ENCODE measurements at regions not wholly inside any gene's neighbourhood (a gene's known extent, or its start where the extent isn't known, plus 50 kb on each side); places are given as distances from the start of the nearest gene placed in this dataset.
A peak's percentile ranks its signal among the peaks of the same experiment; 100 is the strongest.

DNA sequence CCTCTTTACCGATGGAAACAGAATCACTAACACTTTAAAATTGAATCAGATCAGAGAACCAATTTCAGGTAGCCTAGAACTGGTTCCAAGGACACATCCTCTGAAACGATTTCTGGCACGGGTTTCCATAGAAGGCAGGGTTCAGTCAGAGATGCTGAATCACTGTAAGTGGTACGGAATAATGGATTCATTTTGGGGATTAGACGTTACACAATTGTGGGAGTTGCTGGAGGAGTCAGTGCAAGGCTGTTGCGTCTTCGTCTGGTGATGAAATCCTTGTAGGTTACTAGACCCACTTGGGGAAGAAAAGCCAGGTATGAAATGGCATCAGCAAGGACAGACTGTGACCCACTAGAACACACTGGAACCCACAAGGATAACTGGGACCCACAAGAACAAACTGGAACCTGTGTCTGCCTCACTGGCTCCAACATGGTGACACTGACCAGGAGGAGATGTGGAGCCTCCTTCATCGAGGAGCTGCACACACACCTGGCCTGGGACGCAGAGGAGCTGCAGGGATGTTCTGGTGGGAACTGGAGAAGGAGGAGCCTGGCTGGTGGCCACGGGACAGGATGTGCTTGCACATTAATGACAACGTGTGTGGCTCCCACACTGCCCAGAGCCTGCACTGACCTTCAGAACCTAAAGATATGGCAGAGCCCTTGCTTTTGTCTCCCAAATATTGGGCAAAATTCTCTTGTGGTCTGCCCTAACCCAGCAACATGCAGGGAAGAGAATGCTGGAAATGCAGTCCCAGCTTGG is 105.1 kb downstream of the TRAPPC11 start:
- WGBS (ENCODE audit: insufficient coverage): 95% methylated on average over 10 of the region's 11 CpGs
- no peaks in the 10 kb centered on the region for H3K9me3 ChIP-seq (ENCODE audit: control extremely low read depth in 1 of 5, control insufficient read depth in 4 of 5, insufficient read depth in 2 of 5, low read depth in 1 of 5, low read length in 4 of 5)
- no peak overlapping the region for H3K4me3 ChIP-seq (ENCODE audit: control insufficient read depth in 1 of 7, extremely low read depth in 1 of 7, insufficient read depth in 4 of 7, low read depth in 2 of 7, low read length in 6 of 7)
- CTCF ChIA-PET: no interaction called here
- no peaks in the 10 kb centered on the region for H3K36me3 ChIP-seq (ENCODE audit: control insufficient read depth in 4 of 4, insufficient read depth in 4 of 4, low read length in 3 of 4)
- peaks cover 0 to 15% (median 9%) of the 10 kb centered on the region in 4 experiments for H3K4me1 ChIP-seq (ENCODE audit: control extremely low read depth in 1 of 4, control insufficient read depth in 4 of 4, insufficient read depth in 4 of 4, low read length in 3 of 4)
- H3K27me3 ChIP-seq (replicated peaks in 2 of 5; ENCODE audit: control insufficient read depth in 4 of 5, insufficient read depth in 5 of 5, low read length in 4 of 5): no peaks in the 10 kb centered on the region
- POLR2A ChIA-PET: no interaction called here
- no peak for DNase-seq
- no peak overlapping the region for H3K27ac ChIP-seq (ENCODE audit: insufficient read depth in 1 of 2, low read depth in 1 of 2, low read length in 2 of 2, poor library complexity in 1 of 2, severe bottlenecking in 2 of 2)

DNA sequence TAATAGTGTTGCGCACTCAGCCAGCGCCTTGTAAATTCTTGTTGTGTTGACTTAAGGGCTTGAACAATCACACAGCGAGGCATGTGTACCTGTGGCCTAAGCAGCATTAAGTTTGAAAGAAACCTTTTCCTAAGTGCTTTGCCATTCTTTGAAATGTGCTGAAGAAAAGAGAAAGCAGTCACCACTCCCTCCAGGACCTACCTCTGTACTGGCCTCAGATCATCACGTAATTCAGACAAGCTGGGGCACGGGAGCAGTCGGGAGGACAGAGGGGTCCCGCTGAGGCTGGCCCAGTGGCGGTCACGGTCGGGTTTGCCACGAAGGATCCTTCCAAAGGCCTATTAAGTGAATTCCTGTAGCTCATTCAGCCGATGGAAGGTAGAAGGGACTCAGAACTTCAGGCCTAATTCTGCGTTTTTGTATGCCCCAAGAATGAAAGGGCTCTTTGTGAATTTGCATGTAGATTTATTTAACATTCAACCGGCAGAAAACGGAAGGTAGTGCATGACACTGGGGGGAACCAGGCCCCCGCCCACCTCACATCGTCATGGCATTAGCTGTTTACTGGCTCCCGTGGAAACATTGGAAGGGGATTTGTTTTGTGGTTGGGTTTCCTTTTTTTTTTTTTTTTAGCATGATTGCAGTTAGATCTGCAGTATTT is 106.3 kb downstream of the TRAPPC11 start:
- H3K27ac ChIP-seq (ENCODE audit: insufficient read depth in 1 of 2, low read depth in 1 of 2, low read length in 2 of 2, poor library complexity in 1 of 2, severe bottlenecking in 2 of 2): peak overlapping the region; percentile 81 to 84
- H3K9me3 ChIP-seq (ENCODE audit: control extremely low read depth in 1 of 5, control insufficient read depth in 4 of 5, insufficient read depth in 2 of 5, low read depth in 1 of 5, low read length in 4 of 5): no peaks in the 10 kb centered on the region
- no peaks in the 10 kb centered on the region for H3K27me3 ChIP-seq (replicated peaks in 2 of 5; ENCODE audit: control insufficient read depth in 4 of 5, insufficient read depth in 5 of 5, low read length in 4 of 5)
- peak overlapping the region in 4 of 7 experiments; percentile 1 to 63 (median 58) for H3K4me3 ChIP-seq (ENCODE audit: control insufficient read depth in 1 of 7, extremely low read depth in 1 of 7, insufficient read depth in 4 of 7, low read depth in 2 of 7, low read length in 6 of 7)
- 25% methylated on average over 9 of the region's 18 CpGs for WGBS (ENCODE audit: insufficient coverage)
- CTCF ChIA-PET: no interaction called here
- peak; percentile 86 to 97 (median 96) for DNase-seq
- POLR2A ChIA-PET: interaction anchor here (1.0 to 1.2 kb wide), 2 partner anchors 40 to 44 kb away, joined by 3 to 4 read pairs; no protein-coding TSS in a partner anchor
- H3K4me1 ChIP-seq (ENCODE audit: control extremely low read depth in 1 of 4, control insufficient read depth in 4 of 4, insufficient read depth in 4 of 4, low read length in 3 of 4): peaks cover 0 to 15% (median 9%) of the 10 kb centered on the region in 4 experiments
- H3K36me3 ChIP-seq (ENCODE audit: control insufficient read depth in 4 of 4, insufficient read depth in 4 of 4, low read length in 3 of 4): no peaks in the 10 kb centered on the region

DNA sequence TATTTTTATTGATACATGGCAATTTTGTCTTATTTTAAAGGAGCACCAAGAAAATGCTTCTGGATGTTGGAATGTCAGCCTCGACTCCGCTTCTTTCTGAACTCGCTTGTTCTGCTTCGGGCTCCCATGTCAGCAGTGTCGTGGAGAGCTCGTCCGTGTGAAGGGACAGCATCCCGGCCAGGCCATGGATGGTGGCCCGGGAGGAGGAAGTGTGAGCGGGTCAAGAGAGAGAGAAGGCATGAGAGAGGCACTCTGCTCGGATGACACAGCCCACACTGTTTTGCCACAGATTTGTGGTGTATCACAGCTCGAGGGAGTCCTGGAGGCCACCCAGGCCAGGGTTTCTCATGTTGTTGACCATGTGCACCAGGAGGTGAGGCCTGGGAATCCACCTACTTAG is 107.0 kb downstream of the TRAPPC11 start:
- Histone ChIP-seq H3K27ac (ENCODE audit: insufficient read depth in 1 of 2, low read depth in 1 of 2, low read length in 2 of 2, poor library complexity in 1 of 2, severe bottlenecking in 2 of 2) (peak overlapping the region; percentile 81 to 84), H3K4me1 (ENCODE audit: control extremely low read depth in 1 of 4, control insufficient read depth in 4 of 4, insufficient read depth in 4 of 4, low read length in 3 of 4) (peaks cover 0 to 15% (median 9%) of the 10 kb centered on the region in 4 experiments), H3K36me3 (ENCODE audit: control insufficient read depth in 4 of 4, insufficient read depth in 4 of 4, low read length in 3 of 4) (no peaks in the 10 kb centered on the region), H3K4me3 (ENCODE audit: control insufficient read depth in 1 of 7, extremely low read depth in 1 of 7, insufficient read depth in 4 of 7, low read depth in 2 of 7, low read length in 6 of 7) (peak overlapping the region in 3 of 7 experiments; percentile 5 to 63 (median 45)), H3K9me3 (ENCODE audit: control extremely low read depth in 1 of 5, control insufficient read depth in 4 of 5, insufficient read depth in 2 of 5, low read depth in 1 of 5, low read length in 4 of 5) (no peaks in the 10 kb centered on the region), H3K27me3 (replicated peaks in 2 of 5; ENCODE audit: control insufficient read depth in 4 of 5, insufficient read depth in 5 of 5, low read length in 4 of 5) (no peaks in the 10 kb centered on the region)
- ChIA-PET CTCF (no interaction called here), POLR2A (interaction anchor here (1.0 kb wide), 1 partner anchor 45 kb away, joined by 4 read pairs; no protein-coding TSS in a partner anchor)
- DNase-seq: peak in 1 of 3 donors; percentile 21
- WGBS (ENCODE audit: insufficient coverage): 87% methylated on average over 12 of the region's 12 CpGs

DNA sequence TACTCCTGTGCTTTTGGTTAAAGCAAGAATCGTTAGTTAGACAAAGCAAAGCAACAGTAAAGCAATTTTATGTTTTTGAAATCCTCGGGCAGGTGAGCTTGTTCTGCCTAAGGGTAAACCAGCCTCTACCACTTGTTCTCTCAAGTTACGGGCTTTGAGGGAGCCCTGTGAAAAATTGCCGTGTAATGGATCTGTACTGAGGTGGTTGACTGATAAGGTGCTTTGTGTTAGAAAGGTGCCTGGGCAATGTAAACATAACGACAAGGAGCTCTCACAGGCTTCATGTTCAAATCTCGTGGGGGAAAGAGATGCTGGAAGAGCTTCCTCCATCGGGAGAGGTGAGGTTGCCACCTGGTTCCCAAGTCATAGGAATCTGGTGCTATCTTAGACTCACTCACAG is 111.8 kb downstream of the TRAPPC11 start:
- DNase-seq: no peak
- Histone ChIP-seq H3K9me3 (ENCODE audit: control extremely low read depth in 1 of 5, control insufficient read depth in 4 of 5, insufficient read depth in 2 of 5, low read depth in 1 of 5, low read length in 4 of 5) (peaks cover 0 to 4% (median 0%) of the 10 kb centered on the region in 5 experiments), H3K27me3 (replicated peaks in 2 of 5; ENCODE audit: control insufficient read depth in 4 of 5, insufficient read depth in 5 of 5, low read length in 4 of 5) (no peaks in the 10 kb centered on the region), H3K36me3 (ENCODE audit: control insufficient read depth in 4 of 4, insufficient read depth in 4 of 4, low read length in 3 of 4) (no peaks in the 10 kb centered on the region), H3K4me1 (ENCODE audit: control extremely low read depth in 1 of 4, control insufficient read depth in 4 of 4, insufficient read depth in 4 of 4, low read length in 3 of 4) (peaks cover 0 to 8% (median 4%) of the 10 kb centered on the region in 4 experiments), H3K4me3 (ENCODE audit: control insufficient read depth in 1 of 7, extremely low read depth in 1 of 7, insufficient read depth in 4 of 7, low read depth in 2 of 7, low read length in 6 of 7) (no peak overlapping the region), H3K27ac (ENCODE audit: insufficient read depth in 1 of 2, low read depth in 1 of 2, low read length in 2 of 2, poor library complexity in 1 of 2, severe bottlenecking in 2 of 2) (no peak overlapping the region)
- CTCF ChIA-PET: interaction anchor here (2.4 kb wide), 1 partner anchor 9 kb away, joined by 8 read pairs; no protein-coding TSS in a partner anchor
- POLR2A ChIA-PET: interaction anchor here (0.6 to 0.7 kb wide), 2 partner anchors 82 to 286 kb away, joined by 3 to 5 read pairs; no protein-coding TSS in a partner anchor
- 93% methylated on average over 7 of the region's 7 CpGs for WGBS (ENCODE audit: insufficient coverage)

DNA sequence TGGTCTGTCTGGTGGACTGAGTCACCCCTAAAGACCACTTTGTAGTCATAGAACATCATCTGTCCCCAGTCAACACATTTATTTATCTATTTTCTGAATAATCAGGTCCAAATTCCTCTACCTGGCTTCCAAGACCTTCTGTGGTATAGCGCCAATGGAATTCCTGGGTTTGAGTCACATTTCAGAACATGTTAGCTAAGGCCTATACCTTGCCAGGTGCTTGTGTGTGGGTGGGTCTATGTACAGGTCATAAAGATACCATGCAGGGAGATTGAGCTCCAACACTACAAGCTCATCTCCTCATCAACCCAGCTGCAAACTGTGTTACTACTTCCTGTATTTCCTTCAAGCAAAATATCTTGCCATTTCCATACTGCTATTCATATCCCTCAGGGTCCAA is 113.3 kb downstream of the TRAPPC11 start:
- H3K4me3 ChIP-seq (ENCODE audit: control insufficient read depth in 1 of 7, extremely low read depth in 1 of 7, insufficient read depth in 4 of 7, low read depth in 2 of 7, low read length in 6 of 7): no peak overlapping the region
- no peak for DNase-seq
- ChIA-PET POLR2A (no interaction called here), CTCF (interaction anchor here (0.7 kb wide), 1 partner anchor 330 kb away, joined by 3 read pairs; no protein-coding TSS in a partner anchor)
- H3K27me3 ChIP-seq (replicated peaks in 2 of 5; ENCODE audit: control insufficient read depth in 4 of 5, insufficient read depth in 5 of 5, low read length in 4 of 5): no peaks in the 10 kb centered on the region
- no CpG with 5 or more reads among the region's 1 CpG for WGBS (ENCODE audit: insufficient coverage)
- H3K36me3 ChIP-seq (ENCODE audit: control insufficient read depth in 4 of 4, insufficient read depth in 4 of 4, low read length in 3 of 4): no peaks in the 10 kb centered on the region
- peaks cover 0 to 4% (median 0%) of the 10 kb centered on the region in 5 experiments for H3K9me3 ChIP-seq (ENCODE audit: control extremely low read depth in 1 of 5, control insufficient read depth in 4 of 5, insufficient read depth in 2 of 5, low read depth in 1 of 5, low read length in 4 of 5)
- H3K4me1 ChIP-seq (ENCODE audit: control extremely low read depth in 1 of 4, control insufficient read depth in 4 of 4, insufficient read depth in 4 of 4, low read length in 3 of 4): no peaks in the 10 kb centered on the region
- H3K27ac ChIP-seq (ENCODE audit: insufficient read depth in 1 of 2, low read depth in 1 of 2, low read length in 2 of 2, poor library complexity in 1 of 2, severe bottlenecking in 2 of 2): no peak overlapping the region

DNA sequence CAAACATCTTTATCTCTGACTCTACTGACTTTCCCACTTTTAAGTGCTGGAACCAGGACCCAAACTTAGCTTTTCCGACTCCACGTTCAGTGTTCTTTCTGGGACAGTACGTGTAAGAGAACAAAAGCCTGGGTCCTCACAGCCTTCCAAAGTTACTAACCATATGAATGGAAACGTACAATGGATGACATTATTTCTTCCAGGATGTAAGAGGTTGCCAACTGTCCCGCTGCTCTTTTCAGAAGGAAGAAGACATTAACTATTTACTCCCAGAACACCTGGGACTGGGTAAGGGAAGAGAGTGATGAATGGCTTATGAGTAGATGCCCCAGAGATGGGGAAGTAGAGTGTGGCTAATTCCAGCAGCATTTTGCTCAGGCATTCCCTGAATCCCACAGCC is 114.7 kb downstream of the TRAPPC11 start:
- Histone ChIP-seq H3K4me1 (ENCODE audit: control extremely low read depth in 1 of 4, control insufficient read depth in 4 of 4, insufficient read depth in 4 of 4, low read length in 3 of 4) (no peaks in the 10 kb centered on the region), H3K27me3 (replicated peaks in 2 of 5; ENCODE audit: control insufficient read depth in 4 of 5, insufficient read depth in 5 of 5, low read length in 4 of 5) (no peaks in the 10 kb centered on the region), H3K9me3 (ENCODE audit: control extremely low read depth in 1 of 5, control insufficient read depth in 4 of 5, insufficient read depth in 2 of 5, low read depth in 1 of 5, low read length in 4 of 5) (peaks cover 0 to 4% (median 0%) of the 10 kb centered on the region in 5 experiments), H3K36me3 (ENCODE audit: control insufficient read depth in 4 of 4, insufficient read depth in 4 of 4, low read length in 3 of 4) (no peaks in the 10 kb centered on the region), H3K4me3 (ENCODE audit: control insufficient read depth in 1 of 7, extremely low read depth in 1 of 7, insufficient read depth in 4 of 7, low read depth in 2 of 7, low read length in 6 of 7) (no peak overlapping the region), H3K27ac (ENCODE audit: insufficient read depth in 1 of 2, low read depth in 1 of 2, low read length in 2 of 2, poor library complexity in 1 of 2, severe bottlenecking in 2 of 2) (no peak overlapping the region)
- POLR2A ChIA-PET: no interaction called here
- CTCF ChIA-PET: no interaction called here
- no peak for DNase-seq
- WGBS (ENCODE audit: insufficient coverage): 100% methylated on average over 3 of the region's 5 CpGs

DNA sequence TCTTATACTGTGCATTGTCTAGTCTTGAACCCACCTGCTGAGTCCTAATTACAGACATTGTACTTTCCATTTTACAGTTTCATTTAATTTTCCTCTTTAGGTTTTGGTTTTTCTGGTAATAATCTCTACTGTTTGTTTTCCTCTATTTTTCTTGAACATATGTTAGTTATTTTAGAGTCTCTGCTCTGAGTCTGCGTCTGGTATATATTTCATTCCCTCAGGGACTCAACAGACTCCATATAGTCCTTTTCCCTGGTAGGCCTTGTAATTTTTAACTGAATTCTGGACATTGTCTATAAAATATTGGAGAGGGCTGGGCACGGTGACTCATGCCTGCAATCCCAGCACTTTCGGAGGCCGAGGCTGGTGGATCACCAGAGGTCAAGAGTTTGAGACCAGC is 121.8 kb upstream of the STOX2 start:
- Histone ChIP-seq H3K4me3 (ENCODE audit: control insufficient read depth in 1 of 7, extremely low read depth in 1 of 7, insufficient read depth in 4 of 7, low read depth in 2 of 7, low read length in 6 of 7) (no peak overlapping the region), H3K27ac (ENCODE audit: insufficient read depth in 1 of 2, low read depth in 1 of 2, low read length in 2 of 2, poor library complexity in 1 of 2, severe bottlenecking in 2 of 2) (no peak overlapping the region), H3K27me3 (replicated peaks in 2 of 5; ENCODE audit: control insufficient read depth in 4 of 5, insufficient read depth in 5 of 5, low read length in 4 of 5) (no peaks in the 10 kb centered on the region), H3K36me3 (ENCODE audit: control insufficient read depth in 4 of 4, insufficient read depth in 4 of 4, low read length in 3 of 4) (no peaks in the 10 kb centered on the region), H3K9me3 (ENCODE audit: control extremely low read depth in 1 of 5, control insufficient read depth in 4 of 5, insufficient read depth in 2 of 5, low read depth in 1 of 5, low read length in 4 of 5) (peaks cover 0 to 2% (median 0%) of the 10 kb centered on the region in 5 experiments), H3K4me1 (ENCODE audit: control extremely low read depth in 1 of 4, control insufficient read depth in 4 of 4, insufficient read depth in 4 of 4, low read length in 3 of 4) (peaks cover 0 to 8% (median 2%) of the 10 kb centered on the region in 4 experiments)
- ChIA-PET POLR2A (no interaction called here), CTCF (no interaction called here)
- 100% methylated on average over 3 of the region's 4 CpGs for WGBS (ENCODE audit: insufficient coverage)
- no peak for DNase-seq

All from common myeloid progenitor, CD34-positive (primary cell).